ENCODE measurements at regions not wholly inside any gene's neighbourhood (a gene's known extent, or its start where the extent isn't known, plus 50 kb on each side); places are given as distances from the start of the nearest gene placed in this dataset.

- Mint-ChIP-seq H3K27me3 (peaks cover 1% of the 10 kb centered on the region), H3K4me3 (no peak overlapping the region), H3K36me3 (no peaks in the 10 kb centered on the region), H3K27ac (no peak overlapping the region), H3K9me3 (no peaks in the 10 kb centered on the region), H3K4me1 (ENCODE audit: low read depth) (no peaks in the 10 kb centered on the region)
- ChIA-PET CTCF (no interaction called here), POLR2A (no interaction called here)
- intact Hi-C loops (cut with micrococcal nuclease) = no loop called here
- DNase-seq = no peak
Measured at GRCh38 chrX:17206584-17206983, 168.4 kb upstream of the NHS start.

DNA sequence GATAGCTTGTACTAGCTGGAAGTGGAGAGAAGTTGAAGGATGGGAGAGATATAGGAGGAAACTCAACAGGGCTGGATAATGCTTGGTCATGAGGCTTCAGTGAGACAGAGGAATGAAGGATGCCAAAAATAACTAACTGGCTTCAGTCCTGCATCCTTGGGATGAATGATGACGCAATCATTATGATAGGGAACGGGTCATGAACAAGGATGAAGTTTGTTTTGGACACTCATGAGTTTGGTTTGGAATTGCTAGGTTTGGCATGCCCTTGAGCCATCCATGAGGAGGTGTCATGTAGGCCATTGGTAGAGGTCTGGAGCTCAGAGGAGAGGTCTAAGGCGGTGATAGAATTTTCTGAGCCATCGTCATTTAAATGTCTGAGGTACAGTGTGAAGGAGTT, 160.0 kb upstream of the NHS start:
- Mint-ChIP-seq H3K27ac (no peak overlapping the region), H3K9me3 (peaks cover 5% of the 10 kb centered on the region), H3K4me1 (ENCODE audit: low read depth) (no peaks in the 10 kb centered on the region), H3K4me3 (no peak overlapping the region), H3K27me3 (peaks cover 4% of the 10 kb centered on the region), H3K36me3 (no peaks in the 10 kb centered on the region)
- POLR2A ChIA-PET = no interaction called here
- DNase-seq = no peak
- intact Hi-C loops (cut with micrococcal nuclease) = no loop called here
- CTCF ChIA-PET = no interaction called here

DNA sequence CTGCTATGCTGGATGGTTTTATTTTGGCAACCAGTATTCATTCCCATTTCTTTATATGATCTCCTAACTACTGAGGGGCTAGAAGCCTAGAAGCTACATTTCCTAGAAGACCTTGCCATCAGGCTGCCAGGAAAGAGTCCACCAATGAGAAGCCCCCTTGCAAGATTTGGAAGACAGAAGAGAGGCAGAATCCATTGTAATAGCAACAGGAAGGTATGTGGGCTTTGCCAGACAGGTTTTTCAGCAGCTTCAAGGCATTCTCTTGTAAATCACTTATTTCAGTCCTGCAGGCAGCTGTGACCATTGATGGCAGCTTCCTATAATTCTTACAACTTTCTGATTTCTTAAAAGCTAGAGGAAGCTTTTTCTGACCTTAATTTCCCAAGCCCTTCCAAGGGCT, 148.3 kb upstream of the NHS start:
- intact Hi-C loops (cut with micrococcal nuclease) = no loop called here
- no peak overlapping the region for H3K27ac Mint-ChIP-seq
- POLR2A ChIA-PET = no interaction called here
- no peaks in the 10 kb centered on the region for H3K4me1 Mint-ChIP-seq (ENCODE audit: low read depth)
- H3K36me3 Mint-ChIP-seq = no peaks in the 10 kb centered on the region
- no peak for DNase-seq
- H3K9me3 Mint-ChIP-seq = no peaks in the 10 kb centered on the region
- CTCF ChIA-PET = no interaction called here
- H3K4me3 Mint-ChIP-seq = no peak overlapping the region
- H3K27me3 Mint-ChIP-seq = peaks cover 2% of the 10 kb centered on the region

GRCh38 chrX:17237146-17237545, 137.9 kb upstream of the NHS start:
- peaks cover 4% of the 10 kb centered on the region for H3K27me3 Mint-ChIP-seq
- no peak for DNase-seq
- no peaks in the 10 kb centered on the region for H3K36me3 Mint-ChIP-seq
- POLR2A ChIA-PET = no interaction called here
- no peaks in the 10 kb centered on the region for H3K9me3 Mint-ChIP-seq
- H3K4me1 Mint-ChIP-seq (ENCODE audit: low read depth) = no peaks in the 10 kb centered on the region
- H3K27ac Mint-ChIP-seq = no peak overlapping the region
- CTCF ChIA-PET = no interaction called here
- intact Hi-C loops (cut with micrococcal nuclease) = no loop called here
- H3K4me3 Mint-ChIP-seq = no peak overlapping the region

DNA sequence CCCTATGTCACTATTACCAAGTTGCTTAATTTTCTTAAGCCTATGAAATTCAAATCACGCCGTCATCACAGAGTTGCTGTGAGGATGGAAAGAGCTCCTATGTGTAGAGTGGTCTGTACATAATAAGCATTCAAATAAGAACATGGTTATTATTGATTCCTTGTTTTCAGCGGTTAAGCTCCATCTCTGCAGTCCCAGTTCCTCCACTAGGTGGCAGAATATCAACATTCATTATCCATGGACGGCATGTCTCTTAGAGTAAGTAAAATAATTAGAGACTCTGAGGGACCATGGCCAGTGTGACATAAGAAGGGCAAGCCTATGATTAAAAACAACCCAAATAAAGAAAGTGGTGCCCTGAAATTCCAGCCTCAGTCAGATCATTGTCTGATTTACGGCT, 132.5 kb upstream of the NHS start:
- intact Hi-C loops (cut with micrococcal nuclease) = loop anchor here (1.0 to 2.0 kb wide), 2 partner anchors 288 to 349 kb away; no protein-coding TSS in a partner anchor
- no peaks in the 10 kb centered on the region for H3K4me1 Mint-ChIP-seq (ENCODE audit: low read depth)
- DNase-seq = peak; percentile 23
- CTCF ChIA-PET = interaction anchor here (0.6 to 3.3 kb wide), 9 partner anchors 9 to 451 kb away, joined by 3 to 23 read pairs (median 5); no protein-coding TSS in a partner anchor
- no peaks in the 10 kb centered on the region for H3K36me3 Mint-ChIP-seq
- no peak overlapping the region for H3K4me3 Mint-ChIP-seq
- no peaks in the 10 kb centered on the region for H3K9me3 Mint-ChIP-seq
- POLR2A ChIA-PET = no interaction called here
- H3K27ac Mint-ChIP-seq = no peak overlapping the region
- no peaks in the 10 kb centered on the region for H3K27me3 Mint-ChIP-seq

GRCh38 chrX:17247144-17247543, 127.9 kb upstream of the NHS start:
- no peak overlapping the region for H3K4me3 Mint-ChIP-seq
- H3K4me1 Mint-ChIP-seq (ENCODE audit: low read depth) = no peaks in the 10 kb centered on the region
- H3K27ac Mint-ChIP-seq = no peak overlapping the region
- no peak for DNase-seq
- H3K27me3 Mint-ChIP-seq = no peaks in the 10 kb centered on the region
- POLR2A ChIA-PET = no interaction called here
- intact Hi-C loops (cut with micrococcal nuclease) = no loop called here
- no peaks in the 10 kb centered on the region for H3K36me3 Mint-ChIP-seq
- H3K9me3 Mint-ChIP-seq = no peaks in the 10 kb centered on the region
- CTCF ChIA-PET = no interaction called here

DNA sequence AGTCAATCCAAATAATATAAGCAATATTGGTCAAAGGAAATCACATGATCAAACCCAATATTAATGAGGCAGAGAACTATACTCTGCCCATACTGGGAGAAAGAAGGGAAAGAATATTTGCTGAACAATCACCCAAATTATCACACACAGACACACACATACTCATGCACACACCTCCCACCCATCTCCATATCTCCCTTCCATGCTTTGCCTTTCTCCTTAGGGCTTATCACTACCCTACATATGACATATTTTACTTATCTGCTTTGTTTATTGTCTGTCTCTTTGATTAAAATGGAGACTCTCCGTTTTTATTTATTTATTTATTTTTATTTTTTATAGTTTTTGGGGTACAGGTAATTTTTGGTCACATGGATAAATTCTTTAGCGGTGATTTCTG, 112.9 kb upstream of the NHS start:
- DNase-seq = no peak
- H3K9me3 Mint-ChIP-seq = peaks cover 8% of the 10 kb centered on the region
- CTCF ChIA-PET = no interaction called here
- POLR2A ChIA-PET = no interaction called here
- intact Hi-C loops (cut with micrococcal nuclease) = no loop called here
- H3K27me3 Mint-ChIP-seq = no peaks in the 10 kb centered on the region
- H3K4me3 Mint-ChIP-seq = no peak overlapping the region
- H3K36me3 Mint-ChIP-seq = no peaks in the 10 kb centered on the region
- no peaks in the 10 kb centered on the region for H3K4me1 Mint-ChIP-seq (ENCODE audit: low read depth)
- H3K27ac Mint-ChIP-seq = no peak overlapping the region

GRCh38 chrX:17266136-17266535, 108.9 kb upstream of the NHS start:
- ChIA-PET CTCF (no interaction called here), POLR2A (no interaction called here)
- H3K9me3 Mint-ChIP-seq = peaks cover 8% of the 10 kb centered on the region

DNA sequence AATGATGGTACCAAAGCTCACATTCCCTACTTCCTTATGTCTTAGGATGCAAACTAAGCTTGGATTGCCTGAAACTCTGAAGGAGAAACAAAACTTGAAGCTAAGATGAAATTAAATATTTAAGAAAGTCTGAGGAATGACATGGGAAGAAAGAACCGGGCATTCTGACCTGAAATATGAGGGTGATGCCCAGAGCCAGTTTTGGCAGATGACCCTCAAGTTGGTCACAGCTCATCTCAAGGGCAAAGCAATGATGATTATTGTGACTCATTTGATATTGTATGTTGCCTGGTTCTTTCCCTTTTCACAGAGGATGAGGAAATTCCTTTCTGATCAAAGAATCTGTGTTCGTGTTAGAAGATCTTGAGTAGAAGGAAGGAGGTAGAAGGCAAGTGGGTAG, 96.0 kb upstream of the NHS start:
- intact Hi-C loops (cut with micrococcal nuclease) = no loop called here
- H3K4me3 Mint-ChIP-seq = no peak overlapping the region
- no peak overlapping the region for H3K27ac Mint-ChIP-seq
- no peaks in the 10 kb centered on the region for H3K9me3 Mint-ChIP-seq
- H3K27me3 Mint-ChIP-seq = no peaks in the 10 kb centered on the region
- DNase-seq = no peak
- no peaks in the 10 kb centered on the region for H3K4me1 Mint-ChIP-seq (ENCODE audit: low read depth)
- ChIA-PET CTCF (no interaction called here), POLR2A (no interaction called here)
- H3K36me3 Mint-ChIP-seq = no peaks in the 10 kb centered on the region

More at GRCh38 chrX:17266136-17266535, 108.9 kb upstream of the NHS start:
- Mint-ChIP-seq H3K27ac (no peak overlapping the region), H3K4me1 (ENCODE audit: low read depth) (no peaks in the 10 kb centered on the region), H3K36me3 (no peaks in the 10 kb centered on the region), H3K4me3 (no peak overlapping the region), H3K27me3 (no peaks in the 10 kb centered on the region)
- intact Hi-C loops (cut with micrococcal nuclease) = no loop called here
- no peak for DNase-seq

- H3K4me1 Mint-ChIP-seq (ENCODE audit: low read depth) = no peaks in the 10 kb centered on the region
- no peaks in the 10 kb centered on the region for H3K36me3 Mint-ChIP-seq
- no peak overlapping the region for H3K4me3 Mint-ChIP-seq
- intact Hi-C loops (cut with micrococcal nuclease) = no loop called here
- POLR2A ChIA-PET = no interaction called here
- DNase-seq = no peak
- H3K27ac Mint-ChIP-seq = no peak overlapping the region
- H3K9me3 Mint-ChIP-seq = no peaks in the 10 kb centered on the region
- CTCF ChIA-PET = no interaction called here
- H3K27me3 Mint-ChIP-seq = no peaks in the 10 kb centered on the region
Measured at GRCh38 chrX:17285983-17286382, 89.0 kb upstream of the NHS start.

DNA sequence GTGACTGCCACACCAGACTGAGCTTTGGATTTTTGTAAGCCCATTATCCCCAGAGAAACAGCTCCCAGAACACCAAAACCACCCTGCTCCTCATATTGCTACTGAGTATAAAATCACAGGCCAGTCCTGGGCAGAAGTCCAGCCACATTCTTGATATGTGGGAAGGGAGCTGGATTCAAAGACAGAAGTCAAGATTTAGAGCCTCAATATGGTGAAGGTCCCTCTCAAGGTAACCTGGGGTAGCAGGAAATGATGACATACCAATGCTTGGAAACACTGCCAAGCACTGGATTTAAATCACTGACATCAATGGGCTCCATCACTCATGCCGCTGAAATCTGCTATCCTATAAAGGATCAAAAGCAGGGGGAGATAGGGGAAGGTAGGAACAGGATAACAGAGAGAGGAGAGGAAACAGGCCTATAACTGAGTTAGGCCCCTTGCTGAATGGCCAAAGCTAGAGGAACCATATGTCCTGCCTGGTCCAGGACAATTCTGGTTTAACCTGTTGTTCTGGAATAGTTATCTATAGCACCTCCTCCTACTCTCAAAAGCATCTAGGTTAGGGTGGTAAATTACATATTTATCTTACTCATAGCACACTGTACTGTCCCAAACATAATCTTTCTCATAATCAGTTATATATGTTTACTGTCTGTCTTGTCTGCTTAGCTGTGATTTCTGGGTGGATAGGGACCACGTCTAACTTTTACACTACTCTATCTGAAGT, 83.7 kb upstream of the NHS start:
- H3K9me3 Mint-ChIP-seq = no peaks in the 10 kb centered on the region

DNA sequence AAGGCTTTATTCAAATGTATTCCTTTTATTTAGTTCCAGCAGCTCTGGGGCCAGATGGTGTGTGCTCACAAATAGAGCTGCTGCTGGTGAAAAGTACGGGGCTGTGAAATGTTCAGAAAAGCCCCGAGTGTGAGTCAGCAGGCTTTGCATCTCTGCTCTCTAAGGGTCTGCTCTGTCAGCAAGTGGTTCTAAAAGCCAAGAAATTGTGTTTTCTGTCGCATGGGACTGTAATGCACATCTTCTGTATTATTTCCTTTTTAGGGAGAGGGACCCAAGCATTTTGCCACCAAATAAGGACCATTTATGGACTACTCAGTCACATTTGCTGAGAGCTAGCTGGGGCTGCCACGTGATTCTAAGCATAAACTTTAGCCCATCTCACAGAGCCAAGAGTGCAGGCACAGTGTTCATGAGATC, 82.9 kb upstream of the NHS start:
- H3K27ac Mint-ChIP-seq = no peak overlapping the region

More for the DNA sequence above, 83.7 kb upstream of the NHS start:
- intact Hi-C loops (cut with micrococcal nuclease) = no loop called here
- no peaks in the 10 kb centered on the region for H3K4me1 Mint-ChIP-seq (ENCODE audit: low read depth)
- no peak overlapping the region for H3K4me3 Mint-ChIP-seq
- no peaks in the 10 kb centered on the region for H3K27me3 Mint-ChIP-seq
- DNase-seq = no peak
- no peak overlapping the region for H3K27ac Mint-ChIP-seq
- POLR2A ChIA-PET = no interaction called here
- CTCF ChIA-PET = no interaction called here
- H3K36me3 Mint-ChIP-seq = no peaks in the 10 kb centered on the region

DNA sequence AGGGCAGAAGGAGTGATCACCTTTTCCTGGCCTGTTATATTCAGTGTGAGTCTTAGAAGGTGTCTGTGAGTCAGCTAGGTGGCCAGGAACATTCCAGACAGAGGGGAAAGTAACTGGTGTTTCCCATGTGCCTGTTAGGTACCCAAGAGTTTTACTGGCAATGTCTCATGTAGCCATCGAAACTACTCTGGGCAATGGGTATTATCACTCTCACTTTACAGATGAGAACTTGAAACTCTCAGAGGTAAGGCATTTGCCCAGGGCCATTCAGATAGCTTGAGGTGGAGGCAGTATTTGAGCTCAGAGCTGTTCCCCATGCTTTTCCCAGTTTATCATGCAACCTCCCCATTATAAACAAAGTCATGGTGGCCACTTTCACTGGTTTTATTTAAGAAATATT, 80.4 kb upstream of the NHS start:
- H3K4me1 Mint-ChIP-seq (ENCODE audit: low read depth) = no peaks in the 10 kb centered on the region
- POLR2A ChIA-PET = no interaction called here
- H3K36me3 Mint-ChIP-seq = no peaks in the 10 kb centered on the region
- no peak overlapping the region for H3K4me3 Mint-ChIP-seq
- CTCF ChIA-PET = no interaction called here
- intact Hi-C loops (cut with micrococcal nuclease) = no loop called here
- no peak for DNase-seq
- no peaks in the 10 kb centered on the region for H3K9me3 Mint-ChIP-seq
- no peak overlapping the region for H3K27ac Mint-ChIP-seq
- no peaks in the 10 kb centered on the region for H3K27me3 Mint-ChIP-seq

More for the DNA sequence above, 82.9 kb upstream of the NHS start:
- no peaks in the 10 kb centered on the region for H3K36me3 Mint-ChIP-seq
- ChIA-PET CTCF (interaction anchor here (0.5 kb wide), 1 partner anchor 9 kb away, joined by 3 read pairs; no protein-coding TSS in a partner anchor), POLR2A (no interaction called here)
- H3K27me3 Mint-ChIP-seq = no peaks in the 10 kb centered on the region
- H3K9me3 Mint-ChIP-seq = no peaks in the 10 kb centered on the region
- H3K4me3 Mint-ChIP-seq = no peak overlapping the region
- no peak for DNase-seq
- intact Hi-C loops (cut with micrococcal nuclease) = no loop called here
- H3K4me1 Mint-ChIP-seq (ENCODE audit: low read depth) = no peaks in the 10 kb centered on the region
